Adipocyte (in vitro differentiated cells): ENCODE measurements at regions not wholly inside any gene's neighbourhood (a gene's known extent, or its start where the extent isn't known, plus 50 kb on each side); places are given as distances from the start of the nearest gene placed in this dataset.

Experiments used
- DNase-seq: peaks from one replicate; pipeline ENCODE4 v3.0.0-alpha.2; 2015; ENCODE audit warnings: low read depth
- H3K27me3 ChIP-seq: replicated peaks from 2 replicates; pipeline ENCODE4 v1.7.0; 2013; ENCODE audit warnings: mild to moderate bottlenecking, low read length, moderate library complexity; ENCODE audit not compliant: control insufficient read depth, insufficient read depth
- H3K36me3 ChIP-seq: 2 replicates; pipeline ENCODE4 v1.7.0; 2013; ENCODE audit warnings: low read length, mild to moderate bottlenecking, moderate library complexity; ENCODE audit not compliant: control insufficient read depth, insufficient read depth, severe bottlenecking
- H3K4me1 ChIP-seq: 2 replicates; pipeline ENCODE4 v1.7.0; 2013; ENCODE audit warnings: mild to moderate bottlenecking, low read length, moderate library complexity; ENCODE audit not compliant: control insufficient read depth, insufficient read depth
- H3K4me3 ChIP-seq: 2 replicates; pipeline ENCODE4 v1.7.0; 2013; ENCODE audit warnings: mild to moderate bottlenecking, low read length, moderate library complexity
- H3K9ac ChIP-seq: 2 replicates; pipeline ENCODE4 v1.7.0; 2013; ENCODE audit warnings: mild to moderate bottlenecking, low read length, moderate library complexity
- H3K9me3 ChIP-seq: 2 replicates; pipeline ENCODE4 v1.7.0; 2013; ENCODE audit warnings: mild to moderate bottlenecking, low read length, moderate library complexity; ENCODE audit not compliant: control insufficient read depth

DNA sequence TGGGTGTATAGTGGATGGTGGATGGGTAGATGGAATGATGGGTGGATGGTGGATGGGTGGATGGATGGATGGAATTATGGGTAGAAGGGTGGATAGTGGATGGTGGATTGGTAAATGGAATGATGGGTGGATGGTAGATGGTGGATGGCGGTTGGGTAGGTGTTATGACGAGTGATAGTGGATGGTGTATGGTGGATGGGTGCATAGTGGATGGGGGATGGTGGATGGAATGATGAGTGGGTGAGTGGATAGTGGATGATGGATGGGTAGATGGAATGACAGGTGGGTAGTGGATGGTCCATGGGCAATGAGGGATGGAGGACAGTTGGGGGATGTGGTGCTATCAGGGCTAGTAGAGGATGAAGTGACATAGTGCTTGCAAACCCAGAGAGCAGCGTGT, 182.4 kb downstream of the BRD1 start:
- Histone ChIP-seq H3K36me3 (no peaks in the 10 kb centered on the region), H3K9ac (no peak overlapping the region), H3K4me1 (no peaks in the 10 kb centered on the region), H3K27me3 (no peaks in the 10 kb centered on the region), H3K4me3 (no peak overlapping the region), H3K9me3 (no peaks in the 10 kb centered on the region)
- no peak for DNase-seq

DNA sequence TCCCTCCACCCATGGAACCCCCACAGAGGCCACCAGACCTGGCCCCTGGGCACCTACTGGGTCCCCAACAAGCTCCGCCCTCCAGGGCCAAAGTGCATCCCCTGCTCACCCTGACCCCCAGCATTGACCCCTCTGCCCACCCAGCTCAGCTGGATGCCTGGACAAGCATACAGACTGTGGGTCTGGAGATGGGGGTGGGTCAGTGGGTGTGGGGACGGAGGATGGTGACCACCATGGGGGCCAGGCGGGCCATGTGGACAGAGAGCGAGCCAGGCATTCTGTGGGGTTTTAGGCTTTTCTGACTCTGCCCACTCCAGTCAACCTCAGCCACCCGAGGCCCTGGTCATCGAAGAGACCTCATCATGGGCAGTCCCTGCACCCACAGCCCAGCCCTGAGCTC, 183.7 kb downstream of the BRD1 start:
- Histone ChIP-seq H3K27me3 (no peaks in the 10 kb centered on the region), H3K36me3 (no peaks in the 10 kb centered on the region), H3K4me3 (no peak overlapping the region), H3K9me3 (no peaks in the 10 kb centered on the region), H3K9ac (no peak overlapping the region), H3K4me1 (no peaks in the 10 kb centered on the region)
- no peak for DNase-seq

DNA sequence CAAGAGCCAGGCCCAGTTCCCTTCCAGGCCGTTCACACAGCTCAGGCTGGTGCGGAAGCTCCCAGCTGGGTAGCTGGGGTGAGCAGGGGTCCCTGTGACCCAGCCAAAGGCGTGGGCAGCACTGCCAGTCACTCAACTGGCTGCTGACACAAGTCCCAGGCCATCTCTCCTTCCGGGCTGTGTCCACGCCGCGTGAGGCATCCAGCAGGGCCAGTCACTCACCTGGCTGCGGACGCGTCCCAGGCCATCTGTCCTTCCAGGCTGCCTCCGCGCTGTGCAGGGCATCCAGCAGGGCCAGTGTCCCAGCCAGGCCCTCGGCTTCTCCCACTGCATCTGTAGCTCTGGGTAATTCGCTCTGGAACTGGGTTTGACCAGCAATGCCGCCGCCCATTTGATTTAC, 184.2 kb downstream of the BRD1 start:
- no peak overlapping the region for H3K9ac ChIP-seq
- no peak for DNase-seq

DNA sequence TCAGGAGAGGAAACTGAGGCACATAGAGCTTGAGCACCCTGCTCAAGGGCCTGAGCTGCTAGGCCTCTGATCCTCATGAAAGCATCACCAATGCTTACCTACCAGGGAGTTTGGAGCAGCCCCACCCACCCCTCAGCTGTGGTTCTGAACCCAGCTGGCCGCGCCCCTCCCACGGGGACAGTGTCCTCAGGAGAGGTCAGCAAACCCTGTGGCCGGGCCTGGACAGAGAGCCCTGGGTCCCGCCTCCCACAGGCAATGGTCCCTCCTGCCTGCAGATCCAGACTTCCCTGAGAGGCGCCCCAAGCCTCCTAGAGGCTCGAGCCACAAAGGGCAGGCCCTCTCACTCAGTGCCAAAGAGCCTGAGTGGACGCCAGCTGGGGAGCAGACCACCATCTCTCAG, 184.9 kb downstream of the BRD1 start:
- no peak for DNase-seq
- no peaks in the 10 kb centered on the region for H3K9me3 ChIP-seq

More for the DNA sequence above, 184.2 kb downstream of the BRD1 start:
- Histone ChIP-seq H3K36me3 (no peaks in the 10 kb centered on the region), H3K4me1 (no peaks in the 10 kb centered on the region), H3K27me3 (no peaks in the 10 kb centered on the region), H3K4me3 (no peak overlapping the region), H3K9me3 (no peaks in the 10 kb centered on the region)

DNA sequence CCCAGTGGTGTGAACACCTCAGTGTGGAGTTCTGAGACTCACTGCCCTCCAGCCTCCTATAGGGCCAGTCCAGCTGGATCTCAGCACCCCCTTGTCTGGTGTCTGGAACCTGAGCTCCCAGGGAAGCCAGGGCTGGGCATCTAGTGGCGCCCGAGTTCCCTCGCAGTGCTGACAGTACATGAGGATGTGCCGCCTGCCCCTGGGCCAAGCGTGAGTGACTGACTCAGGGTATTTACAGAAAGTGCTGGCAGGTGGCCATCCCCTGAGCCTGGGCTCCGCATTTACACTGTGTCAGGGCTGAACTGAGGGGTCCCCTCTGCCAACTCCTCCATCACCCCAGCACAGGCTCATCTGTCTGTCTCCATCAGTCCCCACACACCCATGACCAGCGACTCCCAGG, 185.3 kb downstream of the BRD1 start:
- H3K4me1 ChIP-seq = no peaks in the 10 kb centered on the region
- no peak overlapping the region for H3K4me3 ChIP-seq

More for the DNA sequence above, 184.9 kb downstream of the BRD1 start:
- H3K4me3 ChIP-seq = no peak overlapping the region
- H3K36me3 ChIP-seq = no peaks in the 10 kb centered on the region
- H3K9ac ChIP-seq = no peak overlapping the region
- no peaks in the 10 kb centered on the region for H3K27me3 ChIP-seq
- H3K4me1 ChIP-seq = no peaks in the 10 kb centered on the region

DNA sequence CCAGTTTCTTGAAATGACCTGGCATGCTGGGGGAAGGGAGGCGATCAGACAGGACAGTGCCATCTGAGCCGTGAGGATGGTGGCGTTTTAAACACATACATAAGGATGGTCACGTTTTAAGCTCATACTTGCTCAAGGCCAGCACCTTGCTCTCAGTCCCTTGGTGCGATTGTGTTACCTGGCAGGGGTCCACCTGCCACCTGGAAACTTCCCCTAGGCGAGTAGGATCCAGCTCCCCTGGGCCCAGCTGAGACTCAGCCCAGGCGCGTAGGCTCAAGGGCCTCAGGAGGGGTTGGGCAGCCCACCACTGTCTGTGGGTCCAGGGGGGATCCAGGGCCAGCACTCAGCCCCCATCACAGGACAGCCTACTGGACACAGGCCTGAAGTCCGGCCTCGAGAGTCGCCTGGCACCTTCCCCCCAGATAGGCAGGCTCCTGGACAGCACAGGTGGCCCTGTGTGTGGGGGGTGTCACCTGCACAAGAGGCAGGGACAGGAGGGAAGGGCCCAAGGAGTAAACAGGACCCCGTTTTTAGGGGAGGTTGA, 185.8 kb downstream of the BRD1 start:
- Histone ChIP-seq H3K9ac (no peak overlapping the region), H3K36me3 (no peaks in the 10 kb centered on the region), H3K4me1 (no peaks in the 10 kb centered on the region), H3K27me3 (no peaks in the 10 kb centered on the region), H3K9me3 (no peaks in the 10 kb centered on the region), H3K4me3 (no peak overlapping the region)
- no peak for DNase-seq

More for the DNA sequence above, 185.3 kb downstream of the BRD1 start:
- no peaks in the 10 kb centered on the region for H3K36me3 ChIP-seq
- H3K27me3 ChIP-seq = no peaks in the 10 kb centered on the region
- H3K9ac ChIP-seq = no peak overlapping the region
- DNase-seq = no peak
- H3K9me3 ChIP-seq = no peaks in the 10 kb centered on the region

DNA sequence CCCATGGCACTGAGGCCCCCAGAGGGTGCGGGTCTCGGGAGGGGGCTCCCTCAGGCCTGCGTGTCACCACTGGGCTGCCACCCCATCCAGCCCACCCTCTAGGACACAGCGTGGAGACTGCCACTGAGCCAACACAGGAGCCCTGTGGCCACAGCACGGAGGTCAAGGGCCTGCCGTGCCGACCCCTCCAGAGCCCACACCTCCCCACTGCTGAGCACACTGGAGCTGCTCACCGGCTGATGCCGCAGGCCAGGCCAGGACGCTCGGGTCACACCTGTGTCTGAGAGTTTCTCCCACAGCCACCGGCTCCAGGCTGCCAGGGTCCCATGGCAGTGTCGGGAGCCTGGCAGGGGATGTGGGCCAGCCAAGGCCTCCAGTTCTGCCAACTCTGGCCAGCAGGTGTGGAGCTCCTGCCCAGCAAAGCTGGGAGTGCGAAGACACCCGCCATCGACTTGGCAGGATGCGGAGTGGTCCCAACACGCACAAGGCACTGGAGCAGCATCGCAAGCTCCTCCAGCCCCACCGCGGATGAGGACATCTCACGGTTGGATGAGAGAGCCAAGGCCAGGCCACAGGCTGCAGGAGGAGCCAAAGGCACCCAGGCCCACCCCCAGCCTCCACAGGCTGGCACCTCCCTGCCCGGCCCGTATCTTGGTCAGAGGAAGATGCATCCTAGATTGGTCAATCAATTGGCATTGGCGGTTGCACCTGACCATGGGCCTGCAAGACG, 187.1 kb downstream of the BRD1 start:
- no peak for DNase-seq
- Histone ChIP-seq H3K9ac (no peak overlapping the region), H3K4me1 (no peaks in the 10 kb centered on the region), H3K36me3 (no peaks in the 10 kb centered on the region), H3K4me3 (no peak overlapping the region), H3K9me3 (no peaks in the 10 kb centered on the region), H3K27me3 (peaks cover under 1% of the 10 kb centered on the region)

DNA sequence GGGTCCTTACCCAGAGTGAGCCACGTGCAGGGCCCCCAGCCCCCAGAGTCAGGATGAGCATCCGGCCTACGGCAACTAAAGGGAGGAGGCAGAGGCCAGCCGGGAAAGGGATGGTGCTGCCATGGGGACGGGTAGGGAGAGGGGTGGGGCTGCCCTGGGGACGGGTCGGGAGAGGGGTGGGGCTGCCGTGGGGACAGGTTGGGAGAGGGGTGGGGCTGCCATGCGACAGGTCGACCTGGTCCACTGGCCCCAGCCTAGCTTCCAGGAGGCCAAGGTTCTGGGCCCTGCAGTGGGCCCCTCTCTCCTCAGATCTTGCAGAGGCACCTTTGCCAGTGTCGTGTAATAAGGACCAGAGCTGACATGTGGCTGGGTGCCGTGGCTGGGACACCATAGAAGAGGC, 187.7 kb downstream of the BRD1 start:
- Histone ChIP-seq H3K36me3 (no peaks in the 10 kb centered on the region), H3K9me3 (no peaks in the 10 kb centered on the region), H3K27me3 (peaks cover 6% of the 10 kb centered on the region), H3K4me1 (no peaks in the 10 kb centered on the region), H3K4me3 (no peak overlapping the region), H3K9ac (no peak overlapping the region)
- DNase-seq = no peak

DNA sequence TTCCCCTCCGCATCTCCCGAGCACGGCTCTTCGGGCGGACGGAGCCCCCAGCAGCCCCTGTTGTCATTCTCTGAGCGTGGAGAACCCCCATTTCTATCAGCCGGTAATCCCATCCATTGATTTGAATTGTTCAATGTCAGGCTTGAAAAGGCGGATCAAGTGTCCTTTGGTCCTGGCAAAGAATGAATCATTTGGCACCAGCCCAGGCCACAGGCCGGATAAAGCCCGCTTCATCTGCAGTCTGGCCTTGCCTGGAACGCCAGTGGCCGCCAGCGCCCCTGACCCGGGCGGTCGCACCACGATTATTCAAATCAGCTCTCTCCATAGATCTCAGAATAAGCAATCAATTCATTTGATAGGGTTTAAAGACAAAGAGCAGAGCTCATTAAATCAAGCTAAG, 188.9 kb downstream of the BRD1 start:
- H3K9ac ChIP-seq = no peak overlapping the region
- peaks cover 15% of the 10 kb centered on the region for H3K27me3 ChIP-seq
- H3K4me3 ChIP-seq = no peak overlapping the region
- no peak for DNase-seq
- no peaks in the 10 kb centered on the region for H3K36me3 ChIP-seq
- H3K9me3 ChIP-seq = no peaks in the 10 kb centered on the region
- H3K4me1 ChIP-seq = no peaks in the 10 kb centered on the region

DNA sequence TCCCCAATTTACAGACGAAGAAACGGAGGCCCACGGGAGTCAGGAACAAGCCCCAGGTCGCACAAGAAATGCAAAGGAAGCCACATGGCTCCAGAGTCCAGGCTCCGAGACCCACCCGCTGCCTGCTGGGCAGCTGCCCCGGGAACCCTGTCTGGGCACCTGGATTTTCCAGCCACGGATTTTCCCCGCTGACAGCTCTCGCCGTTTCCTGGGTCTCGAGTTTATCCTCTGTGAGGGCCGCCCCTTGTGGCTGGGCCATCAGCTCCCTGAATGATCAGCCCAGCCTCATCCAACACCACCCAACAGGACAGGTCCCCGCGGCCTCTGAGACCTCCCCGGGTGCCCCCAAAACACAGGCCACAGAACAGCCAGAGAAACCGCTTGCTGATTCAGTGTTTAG, 189.7 kb downstream of the BRD1 start:
- H3K36me3 ChIP-seq = no peaks in the 10 kb centered on the region
- H3K9me3 ChIP-seq = no peaks in the 10 kb centered on the region
- peaks cover 18% of the 10 kb centered on the region for H3K27me3 ChIP-seq
- H3K4me3 ChIP-seq = no peak overlapping the region
- H3K4me1 ChIP-seq = no peaks in the 10 kb centered on the region
- no peak for DNase-seq
- H3K9ac ChIP-seq = no peak overlapping the region

DNA sequence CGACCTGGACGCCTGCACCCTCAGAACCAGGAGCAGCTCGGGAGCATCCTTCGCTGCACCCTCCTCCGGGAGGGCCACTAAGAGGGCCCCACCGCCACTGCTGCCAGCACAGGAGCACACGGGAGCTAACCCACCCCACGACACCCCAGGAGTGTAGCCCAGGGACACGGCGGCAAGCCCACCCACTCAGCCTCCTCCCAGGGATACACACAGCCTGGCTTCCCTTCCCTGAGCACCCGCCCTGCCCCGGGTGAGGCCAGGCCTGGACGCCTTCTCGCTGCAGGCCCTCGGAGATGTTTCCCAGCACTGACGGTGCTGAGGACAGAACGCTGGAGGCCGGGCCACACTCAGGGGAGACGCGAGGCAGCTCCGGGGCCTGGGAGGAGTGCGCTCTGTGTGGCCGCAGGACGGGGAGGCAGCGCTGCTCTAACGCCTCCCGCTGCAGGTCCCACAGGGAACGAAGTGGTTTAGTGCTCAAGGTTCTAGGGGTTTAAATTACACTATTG, 190.4 kb downstream of the BRD1 start:
- Histone ChIP-seq H3K4me1 (no peaks in the 10 kb centered on the region), H3K36me3 (no peaks in the 10 kb centered on the region), H3K9me3 (no peaks in the 10 kb centered on the region), H3K27me3 (peaks cover 21% of the 10 kb centered on the region), H3K9ac (no peak overlapping the region), H3K4me3 (no peak overlapping the region)
- DNase-seq = no peak
